ENCODE measurements at regions not wholly inside any gene's neighbourhood (a gene's known extent, or its start where the extent isn't known, plus 50 kb on each side); places are given as distances from the start of the nearest gene placed in this dataset.

DNA sequence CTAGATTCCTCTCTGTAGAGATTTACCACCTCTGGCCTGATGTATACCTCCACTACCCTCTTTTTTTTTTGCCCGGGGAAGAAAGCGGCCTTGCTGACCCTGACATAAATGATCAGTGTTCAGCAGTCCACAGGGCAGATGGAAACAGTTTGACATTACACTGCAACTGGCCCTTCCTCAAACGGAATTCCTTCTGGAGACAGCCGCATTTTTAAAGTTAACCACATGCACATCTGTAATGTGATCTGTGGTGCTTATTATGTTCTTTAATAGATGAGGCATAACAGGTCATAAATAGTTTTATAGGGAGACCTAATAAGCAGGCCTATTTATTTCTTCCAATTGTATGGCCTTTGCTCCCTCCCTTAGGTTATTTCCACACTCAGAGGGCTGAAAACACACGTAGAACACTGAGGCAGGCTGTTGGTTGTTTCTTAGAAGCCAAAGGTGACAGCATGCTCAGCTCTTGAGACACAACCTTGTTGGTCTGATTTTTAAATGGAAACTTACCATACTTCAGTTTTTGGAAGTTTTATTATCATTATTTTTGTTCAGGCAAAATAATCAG is 84.0 kb upstream of the APC start:
- TF ChIP-seq ATF1 (CRISPR knock-in tag; IDR thresholded peaks at IDR 0.05) (no peak), ZNF671 (CRISPR knock-in tag; IDR thresholded peaks at IDR 0.05) (no peak), SMAD3 (CRISPR knock-in tag; IDR thresholded peaks at IDR 0.05; ENCODE audit: borderline replicate concordance) (no peak), IRF2 (CRISPR knock-in tag; IDR thresholded peaks at IDR 0.05; ENCODE audit: borderline replicate concordance, low read depth) (no peak), ZNF416 (CRISPR knock-in tag; IDR thresholded peaks at IDR 0.05) (no peak)
- TF ChIP-seq, protein P1, sequence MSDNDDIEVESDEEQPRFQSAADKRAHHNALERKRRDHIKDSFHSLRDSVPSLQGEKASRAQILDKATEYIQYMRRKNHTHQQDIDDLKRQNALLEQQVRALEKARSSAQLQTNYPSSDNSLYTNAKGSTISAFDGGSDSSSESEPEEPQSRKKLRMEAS (CRISPR knock-in tag; IDR thresholded peaks at IDR 0.05), result no peak
- TF ChIP-seq, protein P2, sequence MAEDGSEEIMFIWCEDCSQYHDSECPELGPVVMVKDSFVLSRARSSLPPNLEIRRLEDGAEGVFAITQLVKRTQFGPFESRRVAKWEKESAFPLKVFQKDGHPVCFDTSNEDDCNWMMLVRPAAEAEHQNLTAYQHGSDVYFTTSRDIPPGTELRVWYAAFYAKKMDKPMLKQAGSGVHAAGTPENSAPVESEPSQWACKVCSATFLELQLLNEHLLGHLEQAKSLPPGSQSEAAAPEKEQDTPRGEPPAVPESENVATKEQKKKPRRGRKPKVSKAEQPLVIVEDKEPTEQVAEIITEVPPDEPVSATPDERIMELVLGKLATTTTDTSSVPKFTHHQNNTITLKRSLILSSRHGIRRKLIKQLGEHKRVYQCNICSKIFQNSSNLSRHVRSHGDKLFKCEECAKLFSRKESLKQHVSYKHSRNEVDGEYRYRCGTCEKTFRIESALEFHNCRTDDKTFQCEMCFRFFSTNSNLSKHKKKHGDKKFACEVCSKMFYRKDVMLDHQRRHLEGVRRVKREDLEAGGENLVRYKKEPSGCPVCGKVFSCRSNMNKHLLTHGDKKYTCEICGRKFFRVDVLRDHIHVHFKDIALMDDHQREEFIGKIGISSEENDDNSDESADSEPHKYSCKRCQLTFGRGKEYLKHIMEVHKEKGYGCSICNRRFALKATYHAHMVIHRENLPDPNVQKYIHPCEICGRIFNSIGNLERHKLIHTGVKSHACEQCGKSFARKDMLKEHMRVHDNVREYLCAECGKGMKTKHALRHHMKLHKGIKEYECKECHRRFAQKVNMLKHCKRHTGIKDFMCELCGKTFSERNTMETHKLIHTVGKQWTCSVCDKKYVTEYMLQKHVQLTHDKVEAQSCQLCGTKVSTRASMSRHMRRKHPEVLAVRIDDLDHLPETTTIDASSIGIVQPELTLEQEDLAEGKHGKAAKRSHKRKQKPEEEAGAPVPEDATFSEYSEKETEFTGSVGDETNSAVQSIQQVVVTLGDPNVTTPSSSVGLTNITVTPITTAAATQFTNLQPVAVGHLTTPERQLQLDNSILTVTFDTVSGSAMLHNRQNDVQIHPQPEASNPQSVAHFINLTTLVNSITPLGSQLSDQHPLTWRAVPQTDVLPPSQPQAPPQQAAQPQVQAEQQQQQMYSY (CRISPR knock-in tag; IDR thresholded peaks at IDR 0.05), result no peak
- TF ChIP-seq, protein P3, sequence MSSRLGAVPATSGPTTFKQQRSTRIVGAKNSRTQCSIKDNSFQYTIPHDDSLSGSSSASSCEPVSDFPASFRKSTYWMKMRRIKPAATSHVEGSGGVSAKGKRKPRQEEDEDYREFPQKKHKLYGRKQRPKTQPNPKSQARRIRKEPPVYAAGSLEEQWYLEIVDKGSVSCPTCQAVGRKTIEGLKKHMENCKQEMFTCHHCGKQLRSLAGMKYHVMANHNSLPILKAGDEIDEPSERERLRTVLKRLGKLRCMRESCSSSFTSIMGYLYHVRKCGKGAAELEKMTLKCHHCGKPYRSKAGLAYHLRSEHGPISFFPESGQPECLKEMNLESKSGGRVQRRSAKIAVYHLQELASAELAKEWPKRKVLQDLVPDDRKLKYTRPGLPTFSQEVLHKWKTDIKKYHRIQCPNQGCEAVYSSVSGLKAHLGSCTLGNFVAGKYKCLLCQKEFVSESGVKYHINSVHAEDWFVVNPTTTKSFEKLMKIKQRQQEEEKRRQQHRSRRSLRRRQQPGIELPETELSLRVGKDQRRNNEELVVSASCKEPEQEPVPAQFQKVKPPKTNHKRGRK (CRISPR knock-in tag; IDR thresholded peaks at IDR 0.05; ENCODE audit: borderline replicate concordance), result no peak

Measured in WTC11 (cell line).